ENCODE measurements at regions not wholly inside any gene's neighbourhood (a gene's known extent, or its start where the extent isn't known, plus 50 kb on each side); places are given as distances from the start of the nearest gene placed in this dataset.

DNA sequence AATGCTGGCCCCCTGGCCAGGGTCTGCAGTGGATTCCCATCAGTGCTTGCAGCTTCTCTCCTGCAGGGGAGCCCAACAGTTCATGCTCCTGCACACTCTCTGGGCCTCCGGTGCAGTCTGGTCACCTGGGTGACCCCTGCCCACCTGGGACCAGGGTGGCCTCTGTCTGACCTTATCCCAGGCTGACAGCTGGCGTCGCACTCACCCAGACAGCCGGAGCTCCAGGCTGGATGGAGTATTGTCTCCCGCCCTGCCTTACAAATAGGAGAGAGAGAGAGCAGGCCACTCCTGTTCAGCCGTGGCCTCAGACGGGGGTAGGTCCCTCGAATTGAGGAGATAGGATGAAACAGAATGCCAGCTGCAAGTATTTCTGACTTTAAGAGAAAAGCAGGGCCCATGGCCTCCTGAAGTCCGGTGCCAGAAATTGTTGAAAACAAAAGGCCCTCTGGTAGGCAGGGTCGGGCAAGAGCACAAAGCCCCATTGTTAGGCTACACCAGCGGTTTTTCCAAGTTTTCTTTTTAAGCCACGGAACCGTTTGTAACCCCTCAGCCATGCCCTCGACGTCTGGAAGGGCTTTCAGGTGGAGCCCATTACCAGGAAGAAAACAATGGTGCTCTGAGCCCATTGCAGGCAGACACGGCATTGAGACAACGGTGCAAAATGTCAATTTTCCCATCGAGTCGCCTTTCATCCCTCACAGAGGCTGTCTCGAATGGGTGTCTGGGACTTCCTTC, 258.4 kb downstream of the BCL11A start:
- Mint-ChIP-seq H3K27ac (ENCODE audit: unreplicated experiment) (no peak overlapping the region), H3K4me1 (ENCODE audit: unreplicated experiment) (no peaks in the 10 kb centered on the region), H3K4me3 (ENCODE audit: unreplicated experiment) (no peak overlapping the region), H3K27me3 (ENCODE audit: unreplicated experiment) (peaks cover 3% of the 10 kb centered on the region), H3K36me3 (ENCODE audit: low read depth, unreplicated experiment) (no peaks in the 10 kb centered on the region), H3K9me3 (ENCODE audit: unreplicated experiment) (no peaks in the 10 kb centered on the region)
- TF ChIP-seq, protein P1, sequence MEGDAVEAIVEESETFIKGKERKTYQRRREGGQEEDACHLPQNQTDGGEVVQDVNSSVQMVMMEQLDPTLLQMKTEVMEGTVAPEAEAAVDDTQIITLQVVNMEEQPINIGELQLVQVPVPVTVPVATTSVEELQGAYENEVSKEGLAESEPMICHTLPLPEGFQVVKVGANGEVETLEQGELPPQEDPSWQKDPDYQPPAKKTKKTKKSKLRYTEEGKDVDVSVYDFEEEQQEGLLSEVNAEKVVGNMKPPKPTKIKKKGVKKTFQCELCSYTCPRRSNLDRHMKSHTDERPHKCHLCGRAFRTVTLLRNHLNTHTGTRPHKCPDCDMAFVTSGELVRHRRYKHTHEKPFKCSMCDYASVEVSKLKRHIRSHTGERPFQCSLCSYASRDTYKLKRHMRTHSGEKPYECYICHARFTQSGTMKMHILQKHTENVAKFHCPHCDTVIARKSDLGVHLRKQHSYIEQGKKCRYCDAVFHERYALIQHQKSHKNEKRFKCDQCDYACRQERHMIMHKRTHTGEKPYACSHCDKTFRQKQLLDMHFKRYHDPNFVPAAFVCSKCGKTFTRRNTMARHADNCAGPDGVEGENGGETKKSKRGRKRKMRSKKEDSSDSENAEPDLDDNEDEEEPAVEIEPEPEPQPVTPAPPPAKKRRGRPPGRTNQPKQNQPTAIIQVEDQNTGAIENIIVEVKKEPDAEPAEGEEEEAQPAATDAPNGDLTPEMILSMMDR (IDR thresholded peaks at IDR 0.05; ENCODE audit: unreplicated experiment): no peak
- no peak for DNase-seq (ENCODE audit: low spot score)

DNA sequence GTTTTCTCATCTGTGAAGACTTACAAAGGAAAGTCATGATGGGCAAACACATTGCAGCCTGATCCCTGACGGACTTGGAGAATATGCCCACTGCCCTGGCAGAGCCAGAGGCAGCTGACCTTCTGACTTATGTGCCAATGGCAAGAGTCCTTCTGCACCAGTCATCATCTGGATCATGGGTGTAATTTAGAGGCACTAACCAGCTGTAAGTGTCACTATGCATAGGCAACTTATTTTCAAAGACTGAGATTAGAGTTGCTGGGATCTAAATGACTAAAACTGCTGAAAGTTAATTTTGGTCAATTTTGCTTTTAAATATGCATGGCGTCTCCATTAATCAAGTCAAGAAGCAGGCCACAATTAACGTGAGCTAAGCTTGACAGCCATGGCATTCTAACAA, 261.2 kb downstream of the BCL11A start:
- Mint-ChIP-seq H3K9me3 (ENCODE audit: unreplicated experiment) (no peaks in the 10 kb centered on the region), H3K4me3 (ENCODE audit: unreplicated experiment) (no peak overlapping the region), H3K4me1 (ENCODE audit: unreplicated experiment) (no peaks in the 10 kb centered on the region), H3K36me3 (ENCODE audit: low read depth, unreplicated experiment) (no peaks in the 10 kb centered on the region), H3K27me3 (ENCODE audit: unreplicated experiment) (peaks cover 3% of the 10 kb centered on the region), H3K27ac (ENCODE audit: unreplicated experiment) (no peak overlapping the region)
- TF ChIP-seq, protein P1 (IDR thresholded peaks at IDR 0.05; ENCODE audit: unreplicated experiment): no peak
- DNase-seq (ENCODE audit: low spot score): no peak

DNA sequence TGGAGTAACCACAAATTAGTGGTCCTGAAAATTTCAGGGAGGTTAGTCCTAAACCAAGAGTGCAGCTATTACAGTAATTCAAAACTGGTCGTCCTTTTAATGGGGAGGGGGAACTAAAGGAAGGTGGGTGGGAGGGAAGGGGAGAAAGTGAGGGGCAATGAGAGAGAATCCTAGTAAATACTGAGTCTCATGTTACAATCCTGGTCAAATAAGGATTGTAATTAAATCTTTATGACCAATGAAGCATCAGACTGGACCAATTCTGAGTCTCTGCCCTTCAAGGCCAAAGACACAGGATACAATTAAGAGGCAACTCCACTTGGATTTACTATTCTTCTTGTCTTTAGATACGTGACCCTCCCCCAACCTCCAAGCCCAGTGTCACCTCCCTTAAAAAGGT, 262.9 kb downstream of the BCL11A start:
- peaks cover under 1% of the 10 kb centered on the region for H3K27me3 Mint-ChIP-seq (ENCODE audit: unreplicated experiment)
- H3K36me3 Mint-ChIP-seq (ENCODE audit: low read depth, unreplicated experiment): no peaks in the 10 kb centered on the region
- TF ChIP-seq, protein P1 (IDR thresholded peaks at IDR 0.05; ENCODE audit: unreplicated experiment): no peak
- no peak for DNase-seq (ENCODE audit: low spot score)
- H3K27ac Mint-ChIP-seq (ENCODE audit: unreplicated experiment): no peak overlapping the region
- H3K4me3 Mint-ChIP-seq (ENCODE audit: unreplicated experiment): no peak overlapping the region
- H3K9me3 Mint-ChIP-seq (ENCODE audit: unreplicated experiment): no peaks in the 10 kb centered on the region
- H3K4me1 Mint-ChIP-seq (ENCODE audit: unreplicated experiment): no peaks in the 10 kb centered on the region

DNA sequence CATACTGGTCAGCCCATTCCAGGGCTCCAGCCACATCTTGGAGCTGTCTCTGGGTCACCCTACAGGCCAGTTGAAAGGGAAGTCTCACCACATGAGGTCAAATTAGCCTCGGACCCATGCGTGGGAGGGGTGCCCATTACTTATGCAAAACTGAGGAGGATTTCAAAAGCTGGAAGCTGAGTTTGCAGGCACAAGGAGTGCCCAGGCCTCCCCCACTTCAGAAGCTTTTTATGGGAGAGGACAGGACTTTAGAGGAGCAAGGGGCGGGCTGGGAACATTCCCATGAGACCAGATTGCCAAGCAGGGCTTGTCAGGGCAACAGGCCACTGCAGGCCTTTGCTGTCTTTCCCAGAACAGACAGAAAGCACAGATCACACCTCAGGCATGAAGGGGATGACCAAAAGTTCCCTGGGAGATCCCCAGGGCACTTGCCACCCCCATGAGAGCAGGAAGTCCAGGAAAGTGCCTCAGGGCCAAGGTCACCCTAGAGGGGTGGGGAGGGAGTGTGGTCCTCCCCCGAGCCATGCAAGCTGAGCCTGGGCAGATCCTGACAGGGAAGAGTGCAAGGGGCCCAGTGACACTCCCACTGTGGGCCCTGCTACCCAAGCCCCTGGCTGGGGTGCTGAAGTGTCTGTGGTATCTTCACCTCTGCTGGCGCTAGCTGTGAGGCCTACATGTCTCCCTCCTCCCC, 267.7 kb downstream of the BCL11A start:
- DNase-seq (ENCODE audit: low spot score): no peak
- no peaks in the 10 kb centered on the region for H3K36me3 Mint-ChIP-seq (ENCODE audit: low read depth, unreplicated experiment)
- TF ChIP-seq, protein P1 (IDR thresholded peaks at IDR 0.05; ENCODE audit: unreplicated experiment): no peak
- no peaks in the 10 kb centered on the region for H3K4me1 Mint-ChIP-seq (ENCODE audit: unreplicated experiment)
- H3K27me3 Mint-ChIP-seq (ENCODE audit: unreplicated experiment): peaks cover 1% of the 10 kb centered on the region
- no peak overlapping the region for H3K27ac Mint-ChIP-seq (ENCODE audit: unreplicated experiment)
- no peak overlapping the region for H3K4me3 Mint-ChIP-seq (ENCODE audit: unreplicated experiment)
- no peaks in the 10 kb centered on the region for H3K9me3 Mint-ChIP-seq (ENCODE audit: unreplicated experiment)

DNA sequence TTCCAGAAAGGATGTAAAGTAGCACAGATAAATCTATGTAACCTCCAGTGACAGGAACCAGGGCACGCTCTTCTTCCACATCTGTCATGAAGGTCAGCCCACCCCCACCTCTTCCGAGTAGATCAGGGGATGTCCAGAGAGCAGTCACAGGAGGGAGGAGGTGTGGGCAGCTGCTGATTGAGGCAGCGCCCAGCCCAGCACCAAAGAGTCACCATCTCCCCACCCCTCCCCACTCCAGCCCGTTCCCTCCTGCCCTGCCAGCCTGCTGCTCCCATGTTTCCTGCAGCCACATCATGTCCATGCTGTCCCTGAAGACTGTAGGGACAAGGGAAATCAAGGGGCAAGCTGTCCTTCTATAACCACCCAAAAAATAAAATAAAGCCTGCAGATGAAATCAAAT, 269.8 kb downstream of the BCL11A start:
- H3K4me3 Mint-ChIP-seq (ENCODE audit: unreplicated experiment): no peak overlapping the region
- no peaks in the 10 kb centered on the region for H3K36me3 Mint-ChIP-seq (ENCODE audit: low read depth, unreplicated experiment)
- no peaks in the 10 kb centered on the region for H3K4me1 Mint-ChIP-seq (ENCODE audit: unreplicated experiment)
- DNase-seq (ENCODE audit: low spot score): no peak
- TF ChIP-seq, protein P1 (IDR thresholded peaks at IDR 0.05; ENCODE audit: unreplicated experiment): no peak
- H3K27ac Mint-ChIP-seq (ENCODE audit: unreplicated experiment): no peak overlapping the region
- H3K27me3 Mint-ChIP-seq (ENCODE audit: unreplicated experiment): peaks cover 1% of the 10 kb centered on the region
- no peaks in the 10 kb centered on the region for H3K9me3 Mint-ChIP-seq (ENCODE audit: unreplicated experiment)
